Right atrium auricular region (tissue), 2 donors: ENCODE measurements at regions not wholly inside any gene's neighbourhood (a gene's known extent, or its start where the extent isn't known, plus 50 kb on each side); places are given as distances from the start of the nearest gene placed in this dataset.

Experiments
- DNase-seq: peaks from one replicate; pipeline ENCODE4 v3.0.0-alpha.2; 2019; ENCODE audit warnings: low spot score
- H3K27ac ChIP-seq, 2 donors: fragments of 200-600 bp; sonication (generic); 1 replicate in 1 of 2; 2 replicates in 1 of 2; pipeline ENCODE4 v1.5.1; 2016 to 2019
- H3K27me3 ChIP-seq, 2 donors: fragments of 200-600 bp; sonication (generic); one replicate each; pipeline versions ENCODE4 v1.5.1 to v1.6.0; 2017 to 2019
- H3K36me3 ChIP-seq: fragments of 200-600 bp; sonication (generic); one replicate; pipeline ENCODE4 v1.5.1; 2016
- H3K4me1 ChIP-seq, 2 donors: fragments of 200-600 bp; sonication (generic); one replicate each; pipeline versions ENCODE4 v1.5.1 to v1.6.0; 2017 to 2019
- H3K4me3 ChIP-seq, 2 donors: fragments of 200-600 bp; sonication (generic); 1 replicate in 1 of 2; 2 replicates in 1 of 2; pipeline ENCODE4 v1.5.1; 2017 to 2019; ENCODE audit warnings: mild to moderate bottlenecking in 1 of 2, moderate library complexity in 1 of 2
- H3K9me3 ChIP-seq, 2 donors: fragments of 200-600 bp; sonication (generic); one replicate each; pipeline ENCODE4 v1.5.1; 2019
- CTCF ChIP-seq, 2 donors: fragments of 200-600 bp; sonication (generic); IDR thresholded peaks; one replicate each; pipeline ENCODE4 v1.5.1; 2019; ENCODE audit warnings: antibody characterized with exemption in 2 of 2

- Histone ChIP-seq H3K4me3 (no peak overlapping the region), H3K4me1 (no peaks in the 10 kb centered on the region), H3K9me3 (no peaks in the 10 kb centered on the region), H3K27ac (no peak overlapping the region), H3K27me3 (no peaks in the 10 kb centered on the region), H3K36me3 (no peaks in the 10 kb centered on the region)
- TF ChIP-seq CTCF (IDR thresholded peaks at IDR 0.05): no peak
- DNase-seq: no peak
Observed at GRCh38 chr4:35966566-35966965, 277.7 kb downstream of the ARAP2 start.

GRCh38 chr4:35970366-35970960 is 273.9 kb downstream of the ARAP2 start:
- TF ChIP-seq CTCF (IDR thresholded peaks at IDR 0.05): no peak
- Histone ChIP-seq H3K9me3 (no peaks in the 10 kb centered on the region), H3K27me3 (no peaks in the 10 kb centered on the region), H3K27ac (no peak overlapping the region), H3K4me3 (no peak overlapping the region), H3K4me1 (no peaks in the 10 kb centered on the region), H3K36me3 (no peaks in the 10 kb centered on the region)
- no peak for DNase-seq

- no peaks in the 10 kb centered on the region for H3K9me3 ChIP-seq
- no peak overlapping the region for H3K4me3 ChIP-seq
- no peaks in the 10 kb centered on the region for H3K4me1 ChIP-seq
- no peak for TF ChIP-seq CTCF (IDR thresholded peaks at IDR 0.05)
- no peaks in the 10 kb centered on the region for H3K36me3 ChIP-seq
- H3K27ac ChIP-seq: no peak overlapping the region
- H3K27me3 ChIP-seq: no peaks in the 10 kb centered on the region
- DNase-seq: no peak
Observed at GRCh38 chr4:35972814-35973213, 271.5 kb downstream of the ARAP2 start.

GRCh38 chr4:35975617-35976355 is 268.5 kb downstream of the ARAP2 start:
- TF ChIP-seq CTCF (IDR thresholded peaks at IDR 0.05): no peak
- H3K36me3 ChIP-seq: no peaks in the 10 kb centered on the region
- no peak for DNase-seq
- H3K4me1 ChIP-seq: no peaks in the 10 kb centered on the region
- no peak overlapping the region for H3K4me3 ChIP-seq
- H3K9me3 ChIP-seq: no peaks in the 10 kb centered on the region
- no peak overlapping the region for H3K27ac ChIP-seq
- H3K27me3 ChIP-seq: no peaks in the 10 kb centered on the region

- H3K27ac ChIP-seq: no peak overlapping the region
- TF ChIP-seq CTCF (IDR thresholded peaks at IDR 0.05): no peak
- no peaks in the 10 kb centered on the region for H3K4me1 ChIP-seq
- no peaks in the 10 kb centered on the region for H3K9me3 ChIP-seq
- DNase-seq: no peak
- no peak overlapping the region for H3K4me3 ChIP-seq
- no peaks in the 10 kb centered on the region for H3K27me3 ChIP-seq
- no peaks in the 10 kb centered on the region for H3K36me3 ChIP-seq
Observed at GRCh38 chr4:35978551-35978950, 265.8 kb downstream of the ARAP2 start.

- DNase-seq: no peak
- no peaks in the 10 kb centered on the region for H3K9me3 ChIP-seq
- no peaks in the 10 kb centered on the region for H3K27me3 ChIP-seq
- H3K4me1 ChIP-seq: no peaks in the 10 kb centered on the region
- no peak overlapping the region for H3K27ac ChIP-seq
- no peaks in the 10 kb centered on the region for H3K36me3 ChIP-seq
- TF ChIP-seq CTCF (IDR thresholded peaks at IDR 0.05): no peak
- no peak overlapping the region for H3K4me3 ChIP-seq
Observed at GRCh38 chr4:35982318-35982717, 262.0 kb downstream of the ARAP2 start.
